Mesenchymal stem cell (in vitro differentiated cells and primary cell): ENCODE measurements at regions not wholly inside any gene's neighbourhood (a gene's known extent, or its start where the extent isn't known, plus 50 kb on each side); places are given as distances from the start of the nearest gene placed in this dataset.

Experiments used
- DNase-seq: peaks from one replicate; pipeline ENCODE4 v3.0.0-alpha.2; 2013
- H2AFZ ChIP-seq: one replicate; pipeline ENCODE4 v1.6.1; 2013; ENCODE audit warnings: low read depth, mild to moderate bottlenecking, control low read depth, inconsistent platforms, low read length, moderate library complexity
- H2AK5ac ChIP-seq: 2 replicates; pipeline ENCODE4 v1.6.1; 2013; ENCODE audit warnings: low read length, moderate library complexity, mild to moderate bottlenecking, inconsistent platforms; ENCODE audit not compliant: severe bottlenecking
- H2BK120ac ChIP-seq: one replicate; pipeline ENCODE4 v1.6.1; 2013; ENCODE audit warnings: low read depth, mild to moderate bottlenecking, inconsistent platforms, low read length, moderate library complexity
- H2BK12ac ChIP-seq, 2 experiments: one replicate each; pipeline ENCODE4 v1.6.1; 2013; ENCODE audit warnings: inconsistent platforms in 2 of 2, low read length in 2 of 2, mild to moderate bottlenecking in 2 of 2, moderate library complexity in 2 of 2, control low read depth in 1 of 2
- H2BK15ac ChIP-seq: one replicate; pipeline ENCODE4 v1.6.1; 2013; ENCODE audit warnings: mild to moderate bottlenecking, low read depth, inconsistent platforms; ENCODE audit not compliant: poor library complexity, severe bottlenecking
- H2BK5ac ChIP-seq: 2 replicates; pipeline ENCODE4 v1.6.1; 2013; ENCODE audit warnings: low read depth, mild to moderate bottlenecking, low read length, control low read depth, inconsistent platforms; ENCODE audit not compliant: poor library complexity, severe bottlenecking
- H3K14ac ChIP-seq, 2 experiments: one replicate each; pipeline ENCODE4 v1.6.1; 2013; ENCODE audit warnings: inconsistent platforms in 2 of 2, low read length in 2 of 2, control low read depth in 1 of 2, mild to moderate bottlenecking in 1 of 2, moderate library complexity in 1 of 2
- H3K18ac ChIP-seq, 2 experiments: one replicate each; pipeline ENCODE4 v1.6.1; 2013; ENCODE audit warnings: inconsistent platforms in 2 of 2, low read length in 2 of 2, control low read depth in 1 of 2, low read depth in 1 of 2, mild to moderate bottlenecking in 1 of 2
- H3K23ac ChIP-seq, 2 experiments: one replicate each; pipeline ENCODE4 v1.6.1; 2013; ENCODE audit warnings: inconsistent platforms in 2 of 2, low read length in 2 of 2, mild to moderate bottlenecking in 2 of 2, moderate library complexity in 2 of 2, control low read depth in 1 of 2
- H3K27ac ChIP-seq: 2 replicates; pipeline ENCODE4 v1.5.1; 2013; ENCODE audit warnings: mild to moderate bottlenecking, moderate library complexity, low read length, control low read depth, inconsistent platforms; ENCODE audit not compliant: poor library complexity, severe bottlenecking
- H3K27me3 ChIP-seq, 2 experiments: 2 replicates each; pipeline versions ENCODE4 v1.6.1 to v1.7.0; 2013; ENCODE audit warnings: low read length in 2 of 2, mild to moderate bottlenecking in 2 of 2, moderate library complexity in 2 of 2, control low read depth in 1 of 2, inconsistent platforms in 1 of 2; ENCODE audit not compliant: control insufficient read depth in 1 of 2, insufficient read depth in 1 of 2
- H3K36me3 ChIP-seq, 2 experiments: 2 replicates each; pipeline versions ENCODE4 v1.6.1 to v1.7.0; 2013; ENCODE audit warnings: low read length in 2 of 2, control low read depth in 1 of 2, inconsistent platforms in 1 of 2, low read depth in 1 of 2, mild to moderate bottlenecking in 1 of 2; ENCODE audit not compliant: insufficient read depth in 2 of 2, control insufficient read depth in 1 of 2
- H3K4ac ChIP-seq, 2 experiments: one replicate each; pipeline ENCODE4 v1.6.1; 2013; ENCODE audit warnings: inconsistent platforms in 2 of 2, low read length in 2 of 2, mild to moderate bottlenecking in 2 of 2, moderate library complexity in 2 of 2, control low read depth in 1 of 2, low read depth in 1 of 2
- H3K4me1 ChIP-seq: 2 replicates; pipeline ENCODE4 v1.6.1; 2013; ENCODE audit warnings: low read depth, low read length, control low read depth; ENCODE audit not compliant: control insufficient read depth, insufficient read depth
- H3K4me2 ChIP-seq: 2 replicates; pipeline ENCODE4 v1.6.1; 2013; ENCODE audit warnings: low read length, mild to moderate bottlenecking, inconsistent platforms; ENCODE audit not compliant: poor library complexity, severe bottlenecking
- H3K4me3 ChIP-seq, 2 experiments: 2 replicates each; pipeline versions ENCODE4 v1.5.1 to v1.7.0; 2013; ENCODE audit warnings: low read length in 2 of 2, mild to moderate bottlenecking in 2 of 2, control low read depth in 1 of 2, low read depth in 1 of 2; ENCODE audit not compliant: insufficient read depth in 1 of 2
- H3K79me1 ChIP-seq: replicated peaks from 2 replicates; pipeline ENCODE4 v1.6.1; 2013; ENCODE audit warnings: mild to moderate bottlenecking, control low read depth, low read length, inconsistent platforms; ENCODE audit not compliant: poor library complexity, severe bottlenecking
- H3K9ac ChIP-seq: 2 replicates; pipeline ENCODE4 v1.7.0; 2013; ENCODE audit warnings: mild to moderate bottlenecking, low read length, moderate library complexity
- H3K9me3 ChIP-seq: 2 replicates; pipeline ENCODE4 v1.7.0; 2013; ENCODE audit warnings: mild to moderate bottlenecking, low read length; ENCODE audit not compliant: control insufficient read depth
- H4K8ac ChIP-seq: one replicate; pipeline ENCODE4 v1.6.1; 2013; ENCODE audit warnings: inconsistent platforms, mild to moderate bottlenecking, low read length, moderate library complexity
- H4K91ac ChIP-seq: one replicate; pipeline ENCODE4 v1.6.1; 2013; ENCODE audit warnings: mild to moderate bottlenecking, low read length, inconsistent platforms
- WGBS: methylation state at CpG from one replicate; pipeline ENCODE4 v1.1.7; 2013; ENCODE audit warnings: mixed read lengths; 5-methylcytosine and 5-hydroxymethylcytosine counted together

GRCh38 chr6:51336185-51336584 is 517.5 kb downstream of the TFAP2B start:
- H3K4ac ChIP-seq: no peak overlapping the region
- H3K9me3 ChIP-seq: no peaks in the 10 kb centered on the region
- no peak for DNase-seq
- no peak overlapping the region for H3K4me3 ChIP-seq
- H3K9ac ChIP-seq: no peak overlapping the region
- H4K91ac ChIP-seq: no peak overlapping the region
- H4K8ac ChIP-seq: no peak overlapping the region
- WGBS: 57% methylated on average over 1 of the region's 4 CpGs
- no peak overlapping the region for H2BK15ac ChIP-seq
- no peak overlapping the region for H3K23ac ChIP-seq
- no peak overlapping the region for H2BK5ac ChIP-seq
- no peak overlapping the region for H2BK12ac ChIP-seq
- H3K4me1 ChIP-seq: no peaks in the 10 kb centered on the region
- no peak overlapping the region for H3K27ac ChIP-seq
- H3K27me3 ChIP-seq: no peaks in the 10 kb centered on the region
- H2AFZ ChIP-seq: no peak overlapping the region
- no peak overlapping the region for H3K14ac ChIP-seq
- H3K79me1 ChIP-seq: no peaks in the 10 kb centered on the region
- no peak overlapping the region for H2BK120ac ChIP-seq
- no peak overlapping the region for H3K18ac ChIP-seq
- H2AK5ac ChIP-seq: no peak overlapping the region
- H3K4me2 ChIP-seq: no peak overlapping the region
- H3K36me3 ChIP-seq: no peaks in the 10 kb centered on the region

GRCh38 chr6:51337277-51337676 is 518.6 kb downstream of the TFAP2B start:
- H3K23ac ChIP-seq: no peak overlapping the region
- no peak for DNase-seq
- H3K18ac ChIP-seq: no peak overlapping the region
- H3K36me3 ChIP-seq: no peaks in the 10 kb centered on the region
- H2BK12ac ChIP-seq: no peak overlapping the region
- H3K4me1 ChIP-seq: no peaks in the 10 kb centered on the region
- H4K91ac ChIP-seq: no peak overlapping the region
- no peaks in the 10 kb centered on the region for H3K79me1 ChIP-seq
- H3K14ac ChIP-seq: no peak overlapping the region
- H3K4me2 ChIP-seq: no peak overlapping the region
- H3K27ac ChIP-seq: no peak overlapping the region
- H2AFZ ChIP-seq: no peak overlapping the region
- no peak overlapping the region for H4K8ac ChIP-seq
- 60% methylated on average over 3 of the region's 3 CpGs for WGBS
- H2BK15ac ChIP-seq: no peak overlapping the region
- H3K9me3 ChIP-seq: no peaks in the 10 kb centered on the region
- no peak overlapping the region for H3K9ac ChIP-seq
- H3K4me3 ChIP-seq: no peak overlapping the region
- H2AK5ac ChIP-seq: no peak overlapping the region
- H2BK5ac ChIP-seq: no peak overlapping the region
- H3K4ac ChIP-seq: no peak overlapping the region
- H2BK120ac ChIP-seq: no peak overlapping the region
- H3K27me3 ChIP-seq: no peaks in the 10 kb centered on the region

- no peak overlapping the region for H3K14ac ChIP-seq
- no peak overlapping the region for H2BK5ac ChIP-seq
- H3K27me3 ChIP-seq: no peaks in the 10 kb centered on the region
- H3K4ac ChIP-seq: no peak overlapping the region
- no peak overlapping the region for H2AK5ac ChIP-seq
- H3K4me2 ChIP-seq: no peak overlapping the region
- no peak overlapping the region for H3K18ac ChIP-seq
- H2AFZ ChIP-seq: no peak overlapping the region
- no peak for DNase-seq
- no peak overlapping the region for H3K9ac ChIP-seq
- H2BK12ac ChIP-seq: no peak overlapping the region
- H3K36me3 ChIP-seq: no peaks in the 10 kb centered on the region
- H3K27ac ChIP-seq: no peak overlapping the region
- H3K23ac ChIP-seq: no peak overlapping the region
- WGBS: 55% methylated on average over 3 of the region's 3 CpGs
- no peak overlapping the region for H3K4me3 ChIP-seq
- H2BK15ac ChIP-seq: no peak overlapping the region
- no peaks in the 10 kb centered on the region for H3K9me3 ChIP-seq
- no peak overlapping the region for H4K8ac ChIP-seq
- H3K79me1 ChIP-seq: no peaks in the 10 kb centered on the region
- no peak overlapping the region for H2BK120ac ChIP-seq
- no peaks in the 10 kb centered on the region for H3K4me1 ChIP-seq
- no peak overlapping the region for H4K91ac ChIP-seq
Observed at GRCh38 chr6:51339108-51339507, 520.4 kb downstream of the TFAP2B start.

DNA sequence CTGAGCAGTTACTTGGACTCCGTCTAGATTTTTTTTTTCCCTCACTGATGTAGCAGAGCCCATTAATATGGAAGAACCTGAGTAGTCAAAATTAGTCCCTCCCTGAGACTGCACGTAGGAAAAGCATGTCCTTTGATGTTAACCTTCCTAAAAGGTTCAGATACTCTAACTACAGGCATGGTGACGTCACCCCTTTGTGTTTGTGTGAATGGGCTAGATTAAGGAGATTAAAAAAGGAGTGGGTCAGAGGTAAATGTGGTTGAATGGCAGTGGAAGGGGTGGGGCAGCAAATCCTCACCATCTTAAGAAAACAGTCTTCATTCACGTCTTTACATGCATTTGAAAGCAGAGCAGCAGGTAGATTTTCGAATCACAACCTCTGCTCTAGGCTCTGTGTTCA is 521.1 kb downstream of the TFAP2B start:
- H2BK15ac ChIP-seq: no peak overlapping the region
- no peak for DNase-seq
- no peak overlapping the region for H3K4me2 ChIP-seq
- H3K4me1 ChIP-seq: no peaks in the 10 kb centered on the region
- no peaks in the 10 kb centered on the region for H3K36me3 ChIP-seq
- no peaks in the 10 kb centered on the region for H3K9me3 ChIP-seq
- H3K79me1 ChIP-seq: no peaks in the 10 kb centered on the region
- no peaks in the 10 kb centered on the region for H3K27me3 ChIP-seq
- no peak overlapping the region for H3K23ac ChIP-seq
- no peak overlapping the region for H2BK12ac ChIP-seq
- no peak overlapping the region for H4K8ac ChIP-seq
- no peak overlapping the region for H3K4me3 ChIP-seq
- H4K91ac ChIP-seq: no peak overlapping the region
- H3K9ac ChIP-seq: no peak overlapping the region
- 29% methylated on average over 3 of the region's 5 CpGs for WGBS
- H3K14ac ChIP-seq: no peak overlapping the region
- H3K4ac ChIP-seq: no peak overlapping the region
- H2AK5ac ChIP-seq: no peak overlapping the region
- H2BK120ac ChIP-seq: no peak overlapping the region
- H3K18ac ChIP-seq: no peak overlapping the region
- H3K27ac ChIP-seq: no peak overlapping the region
- no peak overlapping the region for H2BK5ac ChIP-seq
- no peak overlapping the region for H2AFZ ChIP-seq
